SJCRH30 (cell line): ENCODE measurements at regions not wholly inside any gene's neighbourhood (a gene's known extent, or its start where the extent isn't known, plus 50 kb on each side); places are given as distances from the start of the nearest gene placed in this dataset.
"Not testable (repeated sequence)": the region's sequence is repeated elsewhere in the genome, so short reads cannot be mapped to it uniquely, and the experiment has no call there.

Source experiments
- DNase-seq, 2 experiments: peaks; one replicate each; pipeline ENCODE4 v3.0.0-alpha.2; 2015 to 2020
- H3K27ac ChIP-seq: fragments of 250-450 bp; sonication (Bioruptor Pico); 2 replicates; pipeline ENCODE4 v1.5.1; 2020; ENCODE audit warnings: mild to moderate bottlenecking, moderate library complexity
- H3K27me3 ChIP-seq: fragments of 250-450 bp; sonication (Bioruptor Pico); 2 replicates; pipeline ENCODE4 v1.5.1; 2020; ENCODE audit warnings: mild to moderate bottlenecking, moderate library complexity
- H3K36me3 ChIP-seq: fragments of 250-450 bp; sonication (Bioruptor Pico); 2 replicates; pipeline ENCODE4 v1.5.1; 2020; ENCODE audit warnings: mild to moderate bottlenecking, moderate library complexity
- H3K4me1 ChIP-seq: fragments of 250-450 bp; sonication (Bioruptor Pico); 2 replicates; pipeline ENCODE4 v1.5.1; 2020; ENCODE audit warnings: mild to moderate bottlenecking, moderate library complexity
- H3K4me3 ChIP-seq: fragments of 250-450 bp; sonication (Bioruptor Pico); 2 replicates; pipeline ENCODE4 v1.5.1; 2020; ENCODE audit warnings: mild to moderate bottlenecking, moderate library complexity
- H3K9me3 ChIP-seq: fragments of 250-450 bp; sonication (Bioruptor Pico); replicated peaks from 2 replicates; pipeline ENCODE4 v1.5.1; 2020; ENCODE audit warnings: mild to moderate bottlenecking, moderate library complexity

- H3K36me3 ChIP-seq: no peaks in the 10 kb centered on the region
- no peaks in the 10 kb centered on the region for H3K27me3 ChIP-seq
- H3K9me3 ChIP-seq: no peaks in the 10 kb centered on the region
- no peak for DNase-seq
- no peak overlapping the region for H3K4me3 ChIP-seq
- no peaks in the 10 kb centered on the region for H3K4me1 ChIP-seq
- no peak overlapping the region for H3K27ac ChIP-seq
Measured at GRCh38 chr6:56874328-56874727, 80.6 kb upstream of the BEND6 start.

DNA sequence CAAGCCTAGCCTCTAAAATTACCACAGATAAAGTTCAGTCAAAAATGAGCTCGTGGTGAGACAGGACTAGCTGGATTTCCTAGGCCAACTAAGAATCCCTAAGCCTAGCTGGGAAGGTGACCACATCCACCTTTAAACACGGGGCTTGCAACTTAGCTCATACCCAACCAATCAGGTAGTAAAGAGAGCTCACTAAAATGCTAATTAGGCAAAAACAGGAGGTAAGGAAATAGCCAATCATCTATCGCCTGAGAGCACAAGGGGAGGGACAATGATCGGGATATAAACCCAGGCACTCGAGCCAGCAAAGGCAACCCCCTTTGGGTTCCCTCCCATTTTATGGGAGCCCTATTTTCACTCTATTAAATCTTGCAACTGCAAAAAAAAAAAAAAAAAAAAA, 84.9 kb upstream of the BEND6 start:
- H3K9me3 ChIP-seq, H3K27me3 ChIP-seq, H3K36me3 ChIP-seq, DNase-seq, H3K27ac ChIP-seq, H3K4me3 ChIP-seq: not testable (repeated sequence)
- peaks cover 13% of the 10 kb centered on the region for H3K4me1 ChIP-seq

DNA sequence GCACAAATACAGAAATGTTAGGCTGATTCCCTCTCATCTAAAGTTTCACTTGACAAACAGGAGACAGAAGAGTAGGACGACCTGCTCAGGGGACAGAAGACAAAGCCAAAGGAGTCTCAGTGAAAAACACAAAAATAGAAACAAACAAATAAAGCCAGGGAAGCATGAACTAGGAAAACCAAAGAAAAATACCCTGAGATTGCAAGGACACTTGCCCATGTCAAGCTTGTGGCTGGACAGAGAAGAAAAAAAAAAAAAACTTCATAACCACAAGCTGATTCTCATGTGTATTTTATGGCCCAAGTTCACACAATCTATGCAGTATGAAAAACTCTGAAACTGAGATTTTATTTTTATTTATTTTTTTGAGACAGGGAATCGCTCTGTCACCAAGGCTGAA, 85.6 kb upstream of the BEND6 start:
- Histone ChIP-seq H3K27me3 (no peaks in the 10 kb centered on the region), H3K4me3 (no peak overlapping the region), H3K9me3 (no peaks in the 10 kb centered on the region), H3K4me1 (peaks cover 18% of the 10 kb centered on the region), H3K36me3 (no peaks in the 10 kb centered on the region), H3K27ac (no peak overlapping the region)
- DNase-seq: no peak

GRCh38 chr6:56868687-56869086, 86.2 kb upstream of the BEND6 start:
- peak in 1 of 2 experiments; percentile 19 for DNase-seq
- no peak overlapping the region for H3K27ac ChIP-seq
- no peak overlapping the region for H3K4me3 ChIP-seq

GRCh38 chr6:56866917-56867522, 87.9 kb upstream of the BEND6 start:
- Histone ChIP-seq H3K36me3 (no peaks in the 10 kb centered on the region), H3K4me1 (peaks cover 34% of the 10 kb centered on the region), H3K27me3 (no peaks in the 10 kb centered on the region), H3K4me3 (no peak overlapping the region), H3K9me3 (no peaks in the 10 kb centered on the region), H3K27ac (no peak overlapping the region)
- DNase-seq: no peak

More at GRCh38 chr6:56868687-56869086, 86.2 kb upstream of the BEND6 start:
- Histone ChIP-seq H3K27me3 (no peaks in the 10 kb centered on the region), H3K36me3 (no peaks in the 10 kb centered on the region), H3K9me3 (no peaks in the 10 kb centered on the region), H3K4me1 (peaks cover 24% of the 10 kb centered on the region)

DNA sequence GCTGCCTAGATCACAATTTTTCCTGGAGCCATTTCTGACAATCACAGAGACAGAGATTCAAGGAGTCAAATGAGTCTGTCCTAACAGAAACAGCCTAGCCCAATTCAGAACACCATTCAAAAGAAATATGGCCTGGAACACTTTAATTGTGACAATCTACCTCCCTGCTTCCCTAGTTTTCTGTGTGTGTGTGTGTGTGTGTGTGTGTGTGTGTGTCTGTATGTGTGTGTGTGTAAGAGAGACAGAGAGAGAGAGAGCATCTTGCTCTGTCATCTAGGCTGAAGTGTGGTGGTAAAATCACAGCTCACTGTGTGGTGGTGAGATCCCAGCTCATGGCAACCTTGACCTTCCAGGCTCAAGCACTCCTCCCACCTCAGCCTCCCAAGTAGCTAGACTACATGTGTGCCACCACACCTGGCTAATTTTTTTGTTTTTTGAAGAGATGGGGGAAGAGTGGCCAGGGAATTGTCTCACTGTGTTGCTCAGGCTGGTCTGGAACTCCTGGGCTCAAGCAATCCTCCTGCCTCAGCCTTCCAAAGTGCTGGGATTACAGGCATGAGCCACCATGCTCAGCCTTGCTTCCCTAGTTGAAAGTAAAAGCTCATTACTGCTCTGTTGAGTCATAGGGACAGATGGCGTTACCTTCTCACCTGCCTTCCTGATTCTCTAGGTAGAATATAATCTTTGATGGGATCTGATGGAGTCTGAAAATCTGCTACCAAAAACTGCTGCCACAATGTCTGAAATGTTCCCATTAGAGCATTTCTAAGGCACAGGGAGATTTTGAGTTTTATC, 89.6 kb upstream of the BEND6 start:
- Histone ChIP-seq H3K9me3 (no peaks in the 10 kb centered on the region), H3K27me3 (no peaks in the 10 kb centered on the region), H3K4me3 (no peak overlapping the region), H3K36me3 (no peaks in the 10 kb centered on the region), H3K4me1 (peaks cover 34% of the 10 kb centered on the region), H3K27ac (no peak overlapping the region)
- no peak for DNase-seq

DNA sequence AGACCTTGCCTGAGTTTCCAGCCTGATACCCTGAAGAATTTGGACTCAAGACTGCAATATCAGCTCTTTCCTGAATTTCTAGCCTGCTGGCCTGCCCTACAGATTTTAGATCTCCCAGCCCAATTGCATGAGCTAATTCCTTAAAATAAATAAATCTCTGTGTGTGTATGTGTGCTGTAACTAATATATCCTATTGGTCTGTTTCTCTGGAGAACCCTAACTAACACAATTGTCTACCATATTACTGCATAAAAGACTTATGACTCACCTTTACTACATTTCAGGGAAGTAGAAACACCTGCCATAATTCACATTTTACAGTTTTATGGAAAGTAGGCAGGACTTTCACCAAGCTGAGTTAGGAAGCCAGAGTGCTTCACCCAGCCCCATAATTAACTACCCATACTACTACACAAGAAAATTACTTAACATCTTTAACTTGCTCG, 90.7 kb upstream of the BEND6 start:
- H3K4me3 ChIP-seq: no peak overlapping the region
- no peak for DNase-seq
- no peaks in the 10 kb centered on the region for H3K9me3 ChIP-seq
- H3K4me1 ChIP-seq: peaks cover 34% of the 10 kb centered on the region
- peak overlapping the region; percentile 41 for H3K27ac ChIP-seq
- H3K27me3 ChIP-seq: no peaks in the 10 kb centered on the region
- H3K36me3 ChIP-seq: no peaks in the 10 kb centered on the region

DNA sequence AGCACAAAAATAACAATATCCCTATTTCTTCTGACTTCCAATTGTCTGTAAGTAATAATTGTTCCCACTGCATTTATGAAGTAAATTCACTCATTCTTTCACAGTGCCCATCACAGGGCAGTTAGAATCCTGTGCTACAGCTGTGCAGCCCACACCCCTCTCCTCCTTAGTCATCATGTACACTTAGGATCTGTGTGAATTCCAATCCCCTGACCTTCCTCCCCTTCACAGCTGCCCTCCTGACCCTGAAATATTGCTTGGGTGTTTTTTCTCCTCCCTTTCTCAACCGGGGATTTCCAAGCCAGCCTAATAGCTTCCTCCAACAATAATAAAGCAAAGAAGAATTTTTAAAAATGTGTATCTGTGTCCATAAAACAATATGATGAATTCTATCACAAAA, 91.5 kb upstream of the BEND6 start:
- peak; percentile 33 to 45 for DNase-seq
- Histone ChIP-seq H3K27me3 (no peaks in the 10 kb centered on the region), H3K27ac (peak overlapping the region; percentile 41), H3K4me3 (no peak overlapping the region), H3K36me3 (no peaks in the 10 kb centered on the region), H3K9me3 (no peaks in the 10 kb centered on the region), H3K4me1 (peaks cover 26% of the 10 kb centered on the region)

DNA sequence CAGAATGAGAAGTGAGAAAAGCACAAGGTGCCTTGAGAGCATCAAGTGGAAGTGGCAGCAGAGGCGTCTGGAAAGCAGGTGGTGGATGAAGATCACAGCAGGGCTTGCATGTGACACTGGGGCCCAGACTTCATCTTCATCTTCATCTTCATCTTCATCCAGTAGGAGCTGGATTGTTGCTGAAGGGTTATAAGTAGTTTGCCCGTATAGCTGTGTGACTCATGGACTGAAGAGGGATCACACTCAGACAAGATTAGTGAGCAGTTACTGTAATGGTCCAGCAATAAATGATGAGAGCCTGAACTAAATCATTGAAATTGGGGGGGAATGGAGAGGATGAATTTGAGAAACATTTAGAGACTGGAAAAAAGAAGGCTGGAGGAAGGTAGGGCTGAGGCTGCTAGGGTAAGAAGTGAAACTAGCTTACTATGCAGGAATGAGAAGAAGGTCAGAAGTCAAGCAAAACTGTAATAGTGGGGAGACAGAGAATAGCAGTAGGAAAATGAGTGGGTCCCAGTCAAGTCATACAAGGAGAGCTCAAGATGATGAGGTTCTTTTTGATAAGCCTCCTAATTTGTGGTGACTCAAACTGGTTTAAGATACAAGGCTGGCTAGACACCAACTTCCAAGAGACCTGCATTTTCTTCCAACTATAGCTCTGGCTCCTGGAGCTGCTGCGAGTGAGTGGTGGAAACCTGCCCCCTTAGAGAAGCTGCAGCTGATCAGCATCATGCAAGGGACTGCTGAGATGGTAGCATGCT, 92.3 kb upstream of the BEND6 start:
- no peak overlapping the region for H3K4me3 ChIP-seq
- H3K36me3 ChIP-seq: no peaks in the 10 kb centered on the region
- H3K27ac ChIP-seq: peak overlapping the region; percentile 41
- peaks cover 22% of the 10 kb centered on the region for H3K4me1 ChIP-seq
- no peak for DNase-seq
- H3K9me3 ChIP-seq: no peaks in the 10 kb centered on the region
- H3K27me3 ChIP-seq: no peaks in the 10 kb centered on the region

GRCh38 chr6:56860475-56860874, 94.4 kb upstream of the BEND6 start:
- no peaks in the 10 kb centered on the region for H3K27me3 ChIP-seq
- no peaks in the 10 kb centered on the region for H3K9me3 ChIP-seq
- no peak overlapping the region for H3K27ac ChIP-seq
- DNase-seq: no peak
- H3K4me1 ChIP-seq: peaks cover 22% of the 10 kb centered on the region
- H3K36me3 ChIP-seq: no peaks in the 10 kb centered on the region
- no peak overlapping the region for H3K4me3 ChIP-seq

- peaks cover 4% of the 10 kb centered on the region; the same call in 1 of the 2 replicates for H3K4me1 ChIP-seq
- DNase-seq: no peak
- no peak overlapping the region for H3K27ac ChIP-seq
Measured at GRCh38 chr6:56856036-56856580, 98.8 kb upstream of the BEND6 start.

DNA sequence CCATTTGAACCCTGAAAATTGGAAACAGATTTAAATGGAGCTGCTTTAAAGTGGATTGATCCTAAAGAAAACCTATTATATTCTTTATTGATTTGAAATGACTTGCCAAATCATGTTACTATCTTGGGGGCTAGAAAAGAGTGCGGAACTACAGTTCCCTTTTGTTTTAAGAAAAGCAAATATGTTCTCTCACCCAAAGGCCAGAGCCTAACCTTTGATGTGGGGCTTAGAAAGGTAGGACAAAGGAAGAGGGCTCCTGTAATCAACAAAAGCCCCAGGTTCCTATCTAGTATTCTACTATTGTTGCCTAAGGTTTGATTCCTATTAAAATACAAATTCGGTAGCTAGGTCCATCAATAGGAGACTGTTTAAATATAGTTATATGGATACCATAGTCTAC, 100.8 kb upstream of the BEND6 start:
- DNase-seq: no peak
- Histone ChIP-seq H3K4me3 (no peak overlapping the region), H3K27ac (no peak overlapping the region), H3K36me3 (no peaks in the 10 kb centered on the region), H3K27me3 (no peaks in the 10 kb centered on the region), H3K4me1 (peaks cover 4% of the 10 kb centered on the region; the same call in 1 of the 2 replicates), H3K9me3 (no peaks in the 10 kb centered on the region)

More at GRCh38 chr6:56856036-56856580, 98.8 kb upstream of the BEND6 start:
- H3K4me3 ChIP-seq: no peak overlapping the region
- no peaks in the 10 kb centered on the region for H3K27me3 ChIP-seq
- H3K36me3 ChIP-seq: no peaks in the 10 kb centered on the region
- no peaks in the 10 kb centered on the region for H3K9me3 ChIP-seq

DNA sequence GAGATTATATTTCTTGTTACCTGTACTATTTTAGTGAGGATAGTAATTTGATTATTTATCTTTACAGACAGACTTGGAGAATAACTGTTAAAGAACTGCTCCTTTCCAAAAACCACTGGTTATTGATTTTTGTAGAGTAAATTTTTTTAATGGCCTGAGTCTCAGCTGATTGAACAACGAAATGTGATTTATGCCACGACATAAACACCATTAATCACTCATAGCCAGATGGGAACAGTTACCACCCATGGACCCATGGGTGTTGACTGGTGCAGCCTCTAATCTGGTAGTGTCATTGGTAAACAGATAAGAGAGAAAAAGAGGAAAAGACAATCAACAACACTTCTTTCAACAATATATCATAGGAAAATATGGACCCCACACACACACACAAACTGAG, 101.4 kb upstream of the BEND6 start:
- Histone ChIP-seq H3K4me1 (peaks cover 4% of the 10 kb centered on the region; the same call in 1 of the 2 replicates), H3K27ac (no peak overlapping the region), H3K36me3 (no peaks in the 10 kb centered on the region), H3K4me3 (no peak overlapping the region), H3K27me3 (no peaks in the 10 kb centered on the region), H3K9me3 (no peaks in the 10 kb centered on the region)
- DNase-seq: no peak

GRCh38 chr6:56852260-56853010, 102.5 kb upstream of the BEND6 start:
- Histone ChIP-seq H3K4me1 (peaks cover 4% of the 10 kb centered on the region; the same call in 1 of the 2 replicates), H3K4me3 (no peak overlapping the region; the same call in 1 of the 2 replicates), H3K27ac (no peak overlapping the region), H3K9me3 (no peaks in the 10 kb centered on the region), H3K36me3 (no peaks in the 10 kb centered on the region), H3K27me3 (no peaks in the 10 kb centered on the region)
- DNase-seq: no peak
